Panc1 (cell line): ENCODE measurements at regions not wholly inside any gene's neighbourhood (a gene's known extent, or its start where the extent isn't known, plus 50 kb on each side); places are given as distances from the start of the nearest gene placed in this dataset.

Experiments used
- CTCF ChIP-seq: fragments of 450-650 bp; IDR thresholded peaks from 2 replicates; pipeline ENCODE4 v1.5.1; 2017; ENCODE audit warnings: mild to moderate bottlenecking
- POLR2AphosphoS5 ChIP-seq: IDR thresholded peaks from 2 replicates; pipeline ENCODE4 v1.6.1; 2012; ENCODE audit warnings: mild to moderate bottlenecking, low read depth, low read length, moderate library complexity
- SIN3A ChIP-seq: IDR thresholded peaks from 2 replicates; pipeline ENCODE4 v1.6.1; 2012; ENCODE audit warnings: low read depth, mild to moderate bottlenecking, low read length, moderate library complexity, borderline replicate concordance; ENCODE audit not compliant: insufficient read depth
- TCF7L2 ChIP-seq: IDR thresholded peaks from 2 replicates; pipeline ENCODE4 v1.6.1; 2011; ENCODE audit warnings: mild to moderate bottlenecking, low read depth, low read length, inconsistent platforms
- TF ChIP-seq, protein P1 (sequence below), 2 experiments: IDR thresholded peaks; 2 replicates each; pipeline ENCODE4 v1.6.1; 2011 to 2012; ENCODE audit warnings: low read depth in 2 of 2, control low read depth in 1 of 2, low read length in 1 of 2, mild to moderate bottlenecking in 1 of 2, moderate library complexity in 1 of 2; ENCODE audit not compliant: insufficient read depth in 1 of 2

- TF ChIP-seq CTCF (no peak), SIN3A (no peak), POLR2AphosphoS5 (no peak), TCF7L2 (no peak)
- TF ChIP-seq, protein P1, sequence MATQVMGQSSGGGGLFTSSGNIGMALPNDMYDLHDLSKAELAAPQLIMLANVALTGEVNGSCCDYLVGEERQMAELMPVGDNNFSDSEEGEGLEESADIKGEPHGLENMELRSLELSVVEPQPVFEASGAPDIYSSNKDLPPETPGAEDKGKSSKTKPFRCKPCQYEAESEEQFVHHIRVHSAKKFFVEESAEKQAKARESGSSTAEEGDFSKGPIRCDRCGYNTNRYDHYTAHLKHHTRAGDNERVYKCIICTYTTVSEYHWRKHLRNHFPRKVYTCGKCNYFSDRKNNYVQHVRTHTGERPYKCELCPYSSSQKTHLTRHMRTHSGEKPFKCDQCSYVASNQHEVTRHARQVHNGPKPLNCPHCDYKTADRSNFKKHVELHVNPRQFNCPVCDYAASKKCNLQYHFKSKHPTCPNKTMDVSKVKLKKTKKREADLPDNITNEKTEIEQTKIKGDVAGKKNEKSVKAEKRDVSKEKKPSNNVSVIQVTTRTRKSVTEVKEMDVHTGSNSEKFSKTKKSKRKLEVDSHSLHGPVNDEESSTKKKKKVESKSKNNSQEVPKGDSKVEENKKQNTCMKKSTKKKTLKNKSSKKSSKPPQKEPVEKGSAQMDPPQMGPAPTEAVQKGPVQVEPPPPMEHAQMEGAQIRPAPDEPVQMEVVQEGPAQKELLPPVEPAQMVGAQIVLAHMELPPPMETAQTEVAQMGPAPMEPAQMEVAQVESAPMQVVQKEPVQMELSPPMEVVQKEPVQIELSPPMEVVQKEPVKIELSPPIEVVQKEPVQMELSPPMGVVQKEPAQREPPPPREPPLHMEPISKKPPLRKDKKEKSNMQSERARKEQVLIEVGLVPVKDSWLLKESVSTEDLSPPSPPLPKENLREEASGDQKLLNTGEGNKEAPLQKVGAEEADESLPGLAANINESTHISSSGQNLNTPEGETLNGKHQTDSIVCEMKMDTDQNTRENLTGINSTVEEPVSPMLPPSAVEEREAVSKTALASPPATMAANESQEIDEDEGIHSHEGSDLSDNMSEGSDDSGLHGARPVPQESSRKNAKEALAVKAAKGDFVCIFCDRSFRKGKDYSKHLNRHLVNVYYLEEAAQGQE (IDR thresholded peaks at IDR 0.05; ENCODE audit: insufficient read depth in 1 of 2, low read depth in 2 of 2, low read length in 1 of 2), result no peak
These were observed 90.3 kb upstream of the TRIM24 start for GRCh38 chr7:138369797-138370196.
